HL-60 (cell line): ENCODE measurements at regions not wholly inside any gene's neighbourhood (a gene's known extent, or its start where the extent isn't known, plus 50 kb on each side); places are given as distances from the start of the nearest gene placed in this dataset.

ENCODE experiments used
- DNase-seq, 2 experiments: peaks; one replicate each; pipeline ENCODE4 v3.0.0-alpha.2; 2010 to 2020; ENCODE audit warnings: low read depth in 1 of 2, low spot score in 1 of 2
- H3K27ac ChIP-seq: fragments of 250-450 bp; sonication (Bioruptor Pico); replicated peaks from 2 replicates; pipeline ENCODE4 v1.5.1; 2020; ENCODE audit warnings: mild to moderate bottlenecking, moderate library complexity
- H3K27me3 ChIP-seq: fragments of 250-450 bp; sonication (Bioruptor Pico); 2 replicates; pipeline ENCODE4 v1.5.1; 2021; ENCODE audit warnings: mild to moderate bottlenecking, moderate library complexity; ENCODE audit not compliant: insufficient read depth, poor library complexity, severe bottlenecking
- H3K4me3 ChIP-seq: replicated peaks from 2 replicates; pipeline ENCODE4 v1.5.1; 2011; ENCODE audit warnings: mild to moderate bottlenecking, control low read depth, low read length; ENCODE audit not compliant: insufficient read depth
- GABPA ChIP-seq: IDR thresholded peaks from 2 replicates; pipeline ENCODE4 v1.6.1; 2012; ENCODE audit warnings: low read depth
- POLR2AphosphoS5 ChIP-seq: IDR thresholded peaks from 2 replicates; pipeline ENCODE4 v1.6.1; 2012; ENCODE audit warnings: low read depth
- SPI1 ChIP-seq: IDR thresholded peaks from 2 replicates; pipeline ENCODE4 v1.6.1; 2012; ENCODE audit warnings: low read depth, mild to moderate bottlenecking, borderline replicate concordance
- TF ChIP-seq, protein P1 (sequence below): IDR thresholded peaks from one replicate; pipeline ENCODE4 v1.5.1; 2011; ENCODE audit warnings: low read length, control low read depth, inconsistent platforms; ENCODE audit not compliant: insufficient read depth
- TF ChIP-seq, protein P2 (sequence below): IDR thresholded peaks from 2 replicates; pipeline ENCODE4 v1.6.1; 2012; ENCODE audit warnings: low read depth; ENCODE audit not compliant: insufficient replicate concordance

GRCh38 chr6:140846503-140847261 is 1286.0 kb upstream of the GJE1 start:
- no peak overlapping the region for H3K4me3 ChIP-seq
- DNase-seq = no peak
- H3K27me3 ChIP-seq = no peaks in the 10 kb centered on the region
- TF ChIP-seq SPI1 (no peak), POLR2AphosphoS5 (no peak), GABPA (no peak)
- TF ChIP-seq, protein P1, sequence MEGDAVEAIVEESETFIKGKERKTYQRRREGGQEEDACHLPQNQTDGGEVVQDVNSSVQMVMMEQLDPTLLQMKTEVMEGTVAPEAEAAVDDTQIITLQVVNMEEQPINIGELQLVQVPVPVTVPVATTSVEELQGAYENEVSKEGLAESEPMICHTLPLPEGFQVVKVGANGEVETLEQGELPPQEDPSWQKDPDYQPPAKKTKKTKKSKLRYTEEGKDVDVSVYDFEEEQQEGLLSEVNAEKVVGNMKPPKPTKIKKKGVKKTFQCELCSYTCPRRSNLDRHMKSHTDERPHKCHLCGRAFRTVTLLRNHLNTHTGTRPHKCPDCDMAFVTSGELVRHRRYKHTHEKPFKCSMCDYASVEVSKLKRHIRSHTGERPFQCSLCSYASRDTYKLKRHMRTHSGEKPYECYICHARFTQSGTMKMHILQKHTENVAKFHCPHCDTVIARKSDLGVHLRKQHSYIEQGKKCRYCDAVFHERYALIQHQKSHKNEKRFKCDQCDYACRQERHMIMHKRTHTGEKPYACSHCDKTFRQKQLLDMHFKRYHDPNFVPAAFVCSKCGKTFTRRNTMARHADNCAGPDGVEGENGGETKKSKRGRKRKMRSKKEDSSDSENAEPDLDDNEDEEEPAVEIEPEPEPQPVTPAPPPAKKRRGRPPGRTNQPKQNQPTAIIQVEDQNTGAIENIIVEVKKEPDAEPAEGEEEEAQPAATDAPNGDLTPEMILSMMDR = no peak
- TF ChIP-seq, protein P2, sequence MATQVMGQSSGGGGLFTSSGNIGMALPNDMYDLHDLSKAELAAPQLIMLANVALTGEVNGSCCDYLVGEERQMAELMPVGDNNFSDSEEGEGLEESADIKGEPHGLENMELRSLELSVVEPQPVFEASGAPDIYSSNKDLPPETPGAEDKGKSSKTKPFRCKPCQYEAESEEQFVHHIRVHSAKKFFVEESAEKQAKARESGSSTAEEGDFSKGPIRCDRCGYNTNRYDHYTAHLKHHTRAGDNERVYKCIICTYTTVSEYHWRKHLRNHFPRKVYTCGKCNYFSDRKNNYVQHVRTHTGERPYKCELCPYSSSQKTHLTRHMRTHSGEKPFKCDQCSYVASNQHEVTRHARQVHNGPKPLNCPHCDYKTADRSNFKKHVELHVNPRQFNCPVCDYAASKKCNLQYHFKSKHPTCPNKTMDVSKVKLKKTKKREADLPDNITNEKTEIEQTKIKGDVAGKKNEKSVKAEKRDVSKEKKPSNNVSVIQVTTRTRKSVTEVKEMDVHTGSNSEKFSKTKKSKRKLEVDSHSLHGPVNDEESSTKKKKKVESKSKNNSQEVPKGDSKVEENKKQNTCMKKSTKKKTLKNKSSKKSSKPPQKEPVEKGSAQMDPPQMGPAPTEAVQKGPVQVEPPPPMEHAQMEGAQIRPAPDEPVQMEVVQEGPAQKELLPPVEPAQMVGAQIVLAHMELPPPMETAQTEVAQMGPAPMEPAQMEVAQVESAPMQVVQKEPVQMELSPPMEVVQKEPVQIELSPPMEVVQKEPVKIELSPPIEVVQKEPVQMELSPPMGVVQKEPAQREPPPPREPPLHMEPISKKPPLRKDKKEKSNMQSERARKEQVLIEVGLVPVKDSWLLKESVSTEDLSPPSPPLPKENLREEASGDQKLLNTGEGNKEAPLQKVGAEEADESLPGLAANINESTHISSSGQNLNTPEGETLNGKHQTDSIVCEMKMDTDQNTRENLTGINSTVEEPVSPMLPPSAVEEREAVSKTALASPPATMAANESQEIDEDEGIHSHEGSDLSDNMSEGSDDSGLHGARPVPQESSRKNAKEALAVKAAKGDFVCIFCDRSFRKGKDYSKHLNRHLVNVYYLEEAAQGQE = no peak
- no peak overlapping the region for H3K27ac ChIP-seq

GRCh38 chr6:140845701-140846100 is 1287.0 kb upstream of the GJE1 start:
- Histone ChIP-seq H3K27ac (no peak overlapping the region), H3K27me3 (no peaks in the 10 kb centered on the region), H3K4me3 (no peak overlapping the region)
- TF ChIP-seq POLR2AphosphoS5 (no peak), SPI1 (no peak)
- no peak for DNase-seq

DNA sequence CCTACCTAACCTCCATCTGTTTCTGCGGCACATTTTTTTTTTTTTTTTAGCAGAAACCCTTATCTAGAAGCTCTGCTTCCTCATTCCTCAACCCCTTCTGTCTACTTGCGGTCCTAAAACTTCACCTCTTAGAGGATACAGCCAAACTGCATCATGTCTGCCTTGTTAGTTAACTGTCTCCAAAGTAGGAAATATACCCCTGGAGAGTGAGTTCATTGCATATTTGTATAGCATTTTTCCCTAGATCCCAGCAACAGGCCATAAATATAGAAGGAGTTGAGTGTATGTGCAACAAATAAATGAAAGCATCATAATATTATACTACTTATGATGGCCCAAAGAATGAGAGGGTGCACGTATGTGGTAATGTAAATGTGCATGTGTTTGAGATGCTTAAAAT is 1288.6 kb upstream of the GJE1 start:
- no peak overlapping the region for H3K4me3 ChIP-seq
- H3K27me3 ChIP-seq = no peaks in the 10 kb centered on the region
- no peak for DNase-seq
- H3K27ac ChIP-seq = no peak overlapping the region
- TF ChIP-seq POLR2AphosphoS5 = no peak
- TF ChIP-seq, protein P1 = no peak
- no peak for TF ChIP-seq SPI1
- TF ChIP-seq, protein P2 = no peak
- no peak for TF ChIP-seq GABPA

GRCh38 chr6:140833408-140833807 is 1299.3 kb upstream of the GJE1 start:
- no peak for DNase-seq
- H3K27ac ChIP-seq = no peak overlapping the region
- no peak for TF ChIP-seq POLR2AphosphoS5
- no peak for TF ChIP-seq GABPA
- TF ChIP-seq SPI1 = no peak
- TF ChIP-seq, protein P2 = no peak
- TF ChIP-seq, protein P1 = no peak
- H3K4me3 ChIP-seq = no peak overlapping the region
- H3K27me3 ChIP-seq = no peaks in the 10 kb centered on the region
